LoVo (cell line): ENCODE measurements at regions not wholly inside any gene's neighbourhood (a gene's known extent, or its start where the extent isn't known, plus 50 kb on each side); places are given as distances from the start of the nearest gene placed in this dataset.
A peak's percentile ranks its signal among the peaks of the same experiment; 100 is the strongest.

Source experiments
- DNase-seq: peaks from one replicate; pipeline ENCODE4 v3.0.0-alpha.2; 2016; ENCODE audit warnings: low spot score

DNA sequence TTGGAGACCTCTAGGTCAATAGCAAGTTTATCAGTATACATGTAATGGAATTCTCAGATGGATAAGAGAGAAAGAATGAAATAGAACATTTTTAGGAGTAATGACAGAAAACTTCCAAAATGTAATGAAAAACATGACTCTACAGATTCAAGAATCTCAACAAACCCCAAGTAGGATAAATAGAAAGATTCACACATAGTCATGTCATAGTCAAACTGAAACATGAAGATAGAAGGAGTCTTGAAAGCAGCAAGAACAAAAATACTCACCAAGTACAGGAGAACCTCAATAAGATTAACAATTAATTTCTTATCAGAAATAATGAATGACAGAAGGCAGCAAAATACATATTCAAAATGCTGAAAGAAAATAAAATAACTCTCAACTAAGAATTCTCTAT, 164.5 kb downstream of the SPATA31D1 start:
- no peak for DNase-seq

DNA sequence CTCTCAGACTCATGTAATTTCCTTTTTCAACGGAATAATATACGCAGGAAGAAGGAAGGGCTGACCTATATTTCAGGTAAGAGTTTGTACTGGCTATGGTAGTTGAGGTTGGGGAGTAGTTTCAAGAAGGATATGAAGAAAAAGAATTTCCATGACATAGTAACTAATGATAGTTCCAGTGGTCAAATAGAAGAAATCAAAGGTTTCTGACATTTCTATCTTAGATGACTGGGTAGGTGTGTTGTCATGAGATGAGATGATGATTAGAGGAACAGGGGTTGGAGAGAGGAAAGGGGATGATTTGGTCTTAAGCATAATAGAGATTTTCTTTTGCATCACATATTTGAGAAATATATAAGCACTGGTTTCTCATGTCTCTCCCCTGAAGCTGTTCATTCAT, 166.0 kb downstream of the SPATA31D1 start:
- no peak for DNase-seq

DNA sequence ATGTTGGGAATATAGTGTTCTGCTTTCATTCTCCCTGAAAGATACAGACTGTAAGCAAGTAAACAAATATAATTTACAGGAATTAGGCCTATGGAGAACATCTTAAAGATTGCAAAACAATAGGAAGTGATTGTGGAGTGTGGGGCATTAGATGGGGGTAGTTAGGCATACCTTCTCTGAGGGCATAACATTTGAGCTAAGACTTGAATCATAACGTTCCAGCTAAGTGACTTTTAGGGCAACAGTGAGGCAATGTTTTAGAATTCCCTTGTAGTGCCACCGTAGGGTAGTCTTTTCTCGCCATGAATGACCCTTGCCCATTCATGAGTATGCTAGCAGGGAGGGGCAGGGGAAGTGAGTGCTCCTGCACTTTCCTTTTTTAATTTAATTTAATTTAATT, 173.3 kb downstream of the SPATA31D1 start:
- DNase-seq = no peak

DNA sequence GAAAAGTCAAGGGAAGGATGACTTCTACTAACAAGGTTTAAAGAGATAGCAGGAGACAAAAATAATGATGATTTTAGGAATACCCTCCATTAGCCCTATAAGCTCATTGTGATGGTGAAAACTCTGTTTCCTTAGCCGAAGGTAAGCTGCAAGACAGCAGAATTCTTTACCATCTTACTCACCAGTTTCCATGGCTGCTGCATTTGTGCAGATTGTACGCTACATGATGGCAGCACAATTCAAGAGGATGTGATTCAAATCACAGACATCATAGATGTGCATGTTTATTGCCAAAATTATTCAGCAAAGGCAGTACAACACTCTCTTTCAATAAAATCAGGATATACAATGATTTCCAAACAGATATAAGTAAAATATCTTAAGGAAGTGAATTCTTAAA, 175.6 kb downstream of the SPATA31D1 start:
- DNase-seq = no peak

DNA sequence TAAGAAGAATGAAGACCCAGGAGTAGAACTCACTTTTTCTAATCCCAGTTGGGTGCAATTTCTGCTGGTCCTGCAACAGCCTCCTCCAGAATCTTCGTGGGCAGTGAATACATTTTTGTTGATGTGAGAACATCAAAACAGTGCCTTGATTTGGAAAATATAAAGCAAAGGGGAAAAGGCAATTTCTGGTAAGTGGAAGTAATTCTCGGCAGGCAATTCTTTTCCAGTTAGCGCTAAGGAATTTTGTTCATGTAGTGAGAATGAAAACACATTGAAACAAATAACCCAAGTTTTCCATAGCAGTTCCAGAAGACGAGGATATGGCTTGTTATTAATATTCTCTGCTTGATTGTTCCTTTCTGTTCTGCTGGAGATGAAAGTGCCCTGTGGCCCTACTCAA, 178.7 kb downstream of the SPATA31D1 start:
- DNase-seq = no peak

DNA sequence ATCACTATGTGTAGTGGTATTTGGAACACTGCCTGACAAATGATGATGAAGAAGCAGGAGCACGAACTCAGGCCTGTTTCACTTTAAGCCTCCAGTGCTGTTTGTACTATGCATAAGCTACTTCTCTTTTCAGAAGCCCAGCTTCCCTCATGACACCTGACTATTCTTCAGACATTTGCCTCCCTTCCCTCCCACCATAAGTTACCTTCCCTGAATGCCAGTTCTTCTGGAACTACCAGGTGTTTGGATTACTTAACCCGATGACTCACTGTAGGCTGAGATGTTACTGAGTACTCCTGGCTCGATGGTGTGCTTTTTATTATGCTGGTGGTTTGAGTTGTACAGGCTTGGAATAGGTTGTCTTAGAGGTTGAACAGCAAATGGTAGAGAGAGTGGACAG, 180.0 kb downstream of the SPATA31D1 start:
- DNase-seq = peak; percentile 9

DNA sequence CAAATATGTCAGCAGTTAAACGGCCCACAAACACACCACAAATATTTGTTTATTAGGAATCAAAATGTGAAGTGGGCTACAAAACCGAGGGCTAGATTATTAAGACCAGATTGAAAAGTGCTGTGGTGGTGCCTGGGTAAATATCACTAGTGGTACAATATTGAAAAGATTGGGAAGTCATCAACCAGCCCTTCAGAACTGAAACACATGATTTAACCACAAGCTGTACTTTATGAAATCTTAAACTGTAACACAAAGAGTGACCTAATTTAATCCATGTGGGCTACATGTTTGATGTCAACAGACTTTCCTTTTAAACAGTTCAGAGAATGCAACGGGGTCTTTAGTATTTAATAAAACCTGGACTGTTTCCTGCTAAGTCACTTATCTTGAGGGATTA, 182.3 kb downstream of the SPATA31D1 start:
- DNase-seq = no peak

DNA sequence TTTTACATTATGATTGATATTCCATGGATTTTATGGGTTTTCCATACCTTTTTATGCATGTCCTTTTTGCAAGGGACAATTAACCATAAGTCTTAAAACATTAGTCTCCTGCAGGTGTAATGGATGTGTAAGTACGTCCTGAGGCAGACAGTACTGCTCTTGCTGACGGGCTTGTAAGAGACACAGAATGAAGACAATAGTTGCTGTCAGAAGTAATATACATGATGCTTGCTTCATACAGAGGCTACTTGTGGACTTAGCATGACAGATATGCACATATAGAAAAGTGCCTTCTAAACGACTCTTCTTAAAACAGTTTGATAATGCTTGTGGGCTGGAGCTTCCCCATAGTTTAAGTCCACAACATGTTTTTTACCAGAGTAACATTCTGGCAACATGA, 182.7 kb downstream of the SPATA31D1 start:
- no peak for DNase-seq

DNA sequence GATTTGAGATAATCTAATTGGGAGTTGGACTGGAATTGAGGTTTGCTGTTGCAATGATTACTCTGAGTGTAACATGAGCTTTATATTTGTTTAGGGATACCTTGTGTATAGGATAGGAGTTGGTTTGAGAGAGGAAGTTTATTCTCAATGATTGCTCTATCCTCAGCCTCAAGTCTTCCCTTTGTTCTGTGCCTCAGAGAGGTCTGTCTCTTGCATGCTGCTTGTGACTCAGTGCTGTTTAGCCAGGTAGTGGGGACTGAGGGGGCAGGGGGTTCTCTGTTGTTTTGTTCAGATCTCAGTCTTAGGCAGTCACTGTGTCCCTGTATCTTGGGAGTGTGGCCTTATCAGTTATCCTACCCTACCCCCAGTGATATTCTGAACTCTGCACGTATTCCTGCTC, 192.1 kb downstream of the SPATA31D1 start:
- DNase-seq = no peak

DNA sequence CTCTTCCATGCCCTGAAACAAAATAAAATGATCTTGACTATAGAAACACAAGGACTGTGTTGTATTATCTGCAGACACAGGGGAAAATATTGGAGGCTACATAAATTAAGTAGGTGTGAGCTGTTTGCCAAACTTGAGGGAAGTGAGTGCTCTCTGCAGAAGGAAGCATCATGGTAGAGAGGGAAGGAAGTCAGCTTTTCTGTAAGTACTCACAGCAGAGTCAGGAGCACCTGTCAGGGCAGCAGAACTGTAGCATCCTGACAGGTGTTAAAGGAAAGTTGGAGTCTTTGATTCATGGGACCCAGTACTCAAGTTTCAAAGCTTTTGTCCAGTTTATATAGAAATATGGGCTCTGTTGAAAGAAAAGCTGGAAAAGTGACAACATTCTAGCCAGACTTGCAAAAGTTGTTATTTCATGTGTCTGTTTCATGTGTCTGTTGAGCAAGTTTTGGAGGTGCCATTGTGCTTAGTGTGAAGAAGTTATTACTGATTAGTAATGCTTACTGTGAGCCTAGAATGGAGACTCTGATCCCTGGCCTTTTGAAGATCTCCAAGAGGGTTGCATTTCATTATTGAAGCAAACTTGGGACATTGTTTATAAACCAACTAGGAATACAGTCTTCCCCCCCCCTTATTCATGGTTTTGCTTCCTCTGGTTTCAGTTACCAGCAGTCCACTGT, 194.7 kb downstream of the SPATA31D1 start:
- DNase-seq = no peak

DNA sequence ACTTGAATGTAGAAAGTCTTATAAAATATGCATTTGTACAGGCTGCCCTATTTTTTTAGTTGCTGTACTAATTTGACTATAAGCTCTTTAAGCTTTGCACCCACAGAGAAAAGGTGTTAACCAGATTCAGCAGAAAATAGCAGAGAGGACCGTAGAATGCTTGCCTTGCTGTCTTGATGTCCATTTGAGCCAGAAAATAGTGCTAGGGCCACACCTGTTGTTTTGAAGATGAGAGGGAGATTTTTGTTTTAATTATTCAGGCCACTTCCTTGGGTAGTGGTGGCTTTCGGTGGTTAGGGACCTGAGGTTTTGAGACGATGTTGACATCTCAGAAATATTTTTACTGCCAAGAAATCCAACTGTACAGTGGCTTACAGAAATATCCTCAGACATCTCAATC, 196.0 kb downstream of the SPATA31D1 start:
- no peak for DNase-seq

DNA sequence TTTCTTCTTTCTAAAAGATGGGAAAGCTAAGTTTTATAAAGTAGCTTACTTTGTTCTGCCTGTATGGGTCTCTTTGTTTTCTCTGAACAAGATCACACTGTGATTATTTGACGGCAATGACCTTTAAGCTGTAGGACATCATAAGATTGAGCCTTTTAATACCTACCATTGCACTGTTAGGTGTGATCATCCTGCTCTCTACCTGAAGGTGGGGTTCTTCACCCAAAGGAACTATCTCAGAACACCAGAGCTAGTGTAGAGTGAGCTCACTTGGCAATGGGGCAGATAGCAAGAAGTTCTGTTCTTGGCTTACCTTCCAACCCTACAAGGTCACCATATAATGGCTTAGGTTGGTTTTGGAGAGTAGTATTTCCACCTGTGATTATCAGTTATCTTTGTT, 200.2 kb downstream of the SPATA31D1 start:
- DNase-seq = no peak

DNA sequence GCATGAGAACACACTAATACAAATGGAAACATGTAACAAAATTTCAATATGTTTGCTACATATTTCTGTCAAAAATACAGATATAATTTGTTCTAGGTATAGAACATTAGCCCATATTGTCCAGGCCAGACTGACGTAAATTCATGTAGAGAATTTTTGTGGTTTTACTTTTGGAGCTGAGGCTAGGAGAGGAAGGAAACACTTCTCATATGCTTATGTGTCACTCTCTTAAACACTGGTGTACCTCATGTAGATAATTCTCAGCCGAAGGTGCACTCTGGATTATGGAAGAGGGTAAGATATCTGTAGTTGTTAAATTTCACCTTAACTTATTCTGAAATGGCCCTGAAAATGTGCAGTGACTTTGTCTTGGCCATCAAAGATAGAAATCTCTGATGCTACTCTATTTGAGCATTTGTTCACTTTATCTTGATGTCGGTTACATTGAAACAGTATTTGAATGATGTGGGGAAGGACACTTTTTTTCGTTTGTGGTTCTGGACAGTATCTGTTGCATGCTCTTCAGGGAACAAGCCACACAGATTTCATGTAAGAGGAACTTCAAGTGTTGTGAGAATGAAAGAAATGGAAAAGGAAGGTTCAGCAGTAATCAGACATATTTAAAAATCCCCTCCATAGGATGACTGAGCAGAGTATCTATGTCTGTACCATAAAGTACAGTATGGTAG, 202.7 kb downstream of the SPATA31D1 start:
- DNase-seq = no peak

DNA sequence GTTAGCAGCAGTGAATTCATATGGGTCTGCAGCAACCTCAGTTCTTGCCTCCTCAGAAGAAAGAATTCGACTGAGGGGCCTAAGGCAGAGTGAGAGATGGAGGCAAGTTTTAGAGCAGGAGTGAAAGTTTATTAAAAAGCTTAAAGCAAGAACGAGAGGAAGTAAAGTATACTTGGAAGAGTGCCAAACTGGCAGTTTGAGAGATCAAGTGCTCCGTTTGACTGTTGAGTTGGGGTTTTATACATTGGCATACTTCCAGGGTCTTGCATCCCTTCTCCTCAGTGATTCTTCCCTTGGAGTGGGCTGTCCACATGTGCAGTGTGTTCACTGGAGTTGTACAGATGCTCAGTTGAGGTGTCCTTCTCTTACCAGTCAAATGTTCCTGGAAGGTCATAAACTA, 203.6 kb downstream of the SPATA31D1 start:
- no peak for DNase-seq

DNA sequence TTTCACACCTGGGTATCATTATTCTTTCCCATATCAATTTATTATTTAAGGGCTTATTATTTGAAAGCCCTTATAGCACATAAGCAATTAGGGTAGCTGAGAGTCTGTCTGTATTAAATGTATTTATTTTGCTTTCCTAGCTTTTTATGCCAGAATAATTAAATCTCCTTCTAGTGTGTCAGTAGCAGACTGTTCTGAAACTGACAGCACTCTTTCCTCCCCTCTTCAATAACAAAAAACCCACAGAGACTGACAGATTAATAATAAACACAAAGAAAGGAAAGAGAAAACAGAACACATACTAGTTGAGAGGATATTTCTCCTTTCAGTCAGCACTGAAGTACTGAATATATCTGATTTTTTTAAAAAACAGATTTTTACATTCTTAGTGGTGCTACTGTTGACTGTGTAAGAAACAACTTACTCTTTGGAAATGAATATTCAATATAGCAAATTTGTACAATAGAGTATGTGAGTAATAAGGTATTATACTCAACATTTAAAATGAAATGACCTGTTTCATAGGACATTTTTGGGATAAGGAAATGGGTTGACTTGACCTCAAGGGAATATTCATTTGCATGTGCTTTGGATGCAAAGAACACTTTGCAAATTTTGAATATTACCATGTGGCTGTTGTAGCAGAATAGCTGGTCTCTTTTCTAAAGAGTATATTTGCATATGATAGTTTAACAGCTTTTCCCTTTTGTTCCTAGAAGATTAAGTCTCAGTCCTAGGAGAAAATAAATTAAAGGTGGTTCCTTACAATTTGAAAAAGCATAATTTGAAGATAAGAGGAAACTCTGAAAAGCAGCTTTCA, 208.3 kb downstream of the SPATA31D1 start:
- no peak for DNase-seq

DNA sequence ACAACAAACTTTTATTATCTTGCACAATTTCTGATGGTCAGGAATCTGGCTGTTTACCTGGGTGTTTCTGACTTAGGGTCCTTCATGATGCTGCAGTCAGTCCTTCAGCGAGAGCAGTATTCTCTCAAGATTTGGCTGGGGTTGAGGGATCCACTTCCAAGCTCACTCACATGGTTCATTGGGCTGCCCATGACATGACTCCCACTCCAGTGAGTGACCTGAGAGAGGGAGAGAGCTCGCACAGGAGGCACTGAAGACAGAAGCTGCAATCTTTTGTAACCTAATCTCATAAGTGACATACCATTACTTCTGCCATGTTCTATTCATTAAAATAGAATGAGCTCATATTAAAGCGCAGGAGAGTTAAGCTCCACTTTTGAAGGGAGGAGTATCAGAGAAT, 212.6 kb downstream of the SPATA31D1 start:
- DNase-seq = no peak

DNA sequence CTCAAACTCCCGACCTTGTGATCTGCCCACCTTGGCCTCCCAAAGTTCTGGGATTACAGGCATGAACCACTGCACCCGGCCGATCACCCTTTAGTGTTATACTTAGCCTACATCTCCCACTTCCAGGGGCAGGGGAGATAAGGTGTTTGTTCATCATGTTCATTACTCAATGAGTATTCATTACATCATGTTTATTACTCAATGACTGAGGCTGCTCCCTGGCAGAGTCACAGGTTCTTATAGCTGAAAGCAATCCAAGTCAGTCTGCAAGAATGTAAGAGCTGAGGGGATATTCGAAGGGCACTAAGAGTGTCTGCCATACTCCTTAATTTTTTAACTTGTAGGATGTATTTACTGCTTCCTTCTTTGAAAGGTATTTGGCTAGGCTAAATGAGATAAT, 214.2 kb downstream of the SPATA31D1 start:
- DNase-seq = no peak

DNA sequence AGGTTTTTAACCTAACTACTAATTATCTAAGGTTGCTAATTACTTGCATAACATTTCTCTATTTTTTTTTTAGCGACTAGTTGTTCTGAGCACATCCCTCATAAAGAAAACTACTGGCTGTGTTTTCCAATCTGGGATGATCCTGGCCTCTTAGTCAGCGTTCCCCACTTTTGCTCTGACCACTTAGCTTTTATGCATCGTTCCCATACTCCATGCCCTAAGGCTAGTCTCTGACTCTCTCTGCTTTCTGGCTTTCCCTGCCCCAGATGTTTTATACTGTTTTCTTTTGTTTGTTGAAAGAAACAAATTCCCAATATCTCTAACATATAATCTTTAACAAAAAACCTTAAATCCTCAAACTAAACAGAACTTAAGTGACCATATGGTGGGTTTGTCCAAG, 217.9 kb downstream of the SPATA31D1 start:
- DNase-seq = no peak

DNA sequence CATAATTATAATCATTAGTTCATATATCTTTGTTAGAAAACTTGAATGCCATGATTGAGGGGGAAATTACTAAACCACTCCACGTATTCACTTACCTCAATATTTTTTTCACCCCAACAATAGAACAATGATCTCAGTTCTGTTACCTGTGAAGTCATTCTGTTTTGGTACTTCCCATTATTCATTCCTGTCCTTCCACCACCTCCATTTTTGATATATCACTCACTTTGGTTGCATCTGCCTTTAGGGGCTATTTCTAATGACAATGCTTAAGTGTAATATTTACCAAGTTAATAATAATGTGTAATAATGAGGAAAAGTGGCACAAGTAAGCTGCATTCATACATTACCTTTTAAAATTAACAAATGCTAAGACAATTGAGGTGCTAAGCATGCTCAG, 218.4 kb downstream of the SPATA31D1 start:
- DNase-seq = no peak

DNA sequence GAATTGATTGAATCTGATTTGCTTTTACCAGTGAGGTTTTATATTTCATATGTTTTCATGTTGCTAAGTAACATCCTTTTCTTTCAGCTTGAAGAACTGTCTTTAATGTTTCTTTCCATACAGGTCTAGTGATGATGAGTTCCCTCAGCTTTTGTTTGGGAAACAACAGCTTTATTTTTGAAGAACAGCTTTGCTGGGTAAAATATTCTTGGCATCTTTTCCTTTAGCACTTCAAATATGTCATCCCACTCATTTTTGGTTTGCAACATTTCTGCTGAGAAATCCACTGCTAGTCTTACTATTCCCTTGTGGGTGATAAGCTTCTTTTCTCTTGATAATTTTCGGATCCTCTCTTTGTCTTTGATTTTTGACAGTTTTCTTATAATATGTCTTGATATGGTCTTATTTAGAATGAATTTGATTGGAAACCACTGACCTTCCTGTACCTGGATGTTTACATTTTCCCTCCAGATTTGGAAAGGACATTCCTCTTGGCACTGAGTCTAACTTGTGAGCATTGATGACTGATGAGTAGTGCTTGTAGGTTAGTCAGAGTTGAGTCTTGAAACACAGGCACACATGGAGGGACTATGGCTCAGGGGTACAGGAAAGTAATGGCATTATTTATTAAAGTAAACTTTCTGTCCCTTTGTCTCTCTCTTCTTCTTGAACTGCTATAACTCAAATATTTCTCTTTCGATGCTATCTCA, 220.3 kb downstream of the SPATA31D1 start:
- DNase-seq = no peak

DNA sequence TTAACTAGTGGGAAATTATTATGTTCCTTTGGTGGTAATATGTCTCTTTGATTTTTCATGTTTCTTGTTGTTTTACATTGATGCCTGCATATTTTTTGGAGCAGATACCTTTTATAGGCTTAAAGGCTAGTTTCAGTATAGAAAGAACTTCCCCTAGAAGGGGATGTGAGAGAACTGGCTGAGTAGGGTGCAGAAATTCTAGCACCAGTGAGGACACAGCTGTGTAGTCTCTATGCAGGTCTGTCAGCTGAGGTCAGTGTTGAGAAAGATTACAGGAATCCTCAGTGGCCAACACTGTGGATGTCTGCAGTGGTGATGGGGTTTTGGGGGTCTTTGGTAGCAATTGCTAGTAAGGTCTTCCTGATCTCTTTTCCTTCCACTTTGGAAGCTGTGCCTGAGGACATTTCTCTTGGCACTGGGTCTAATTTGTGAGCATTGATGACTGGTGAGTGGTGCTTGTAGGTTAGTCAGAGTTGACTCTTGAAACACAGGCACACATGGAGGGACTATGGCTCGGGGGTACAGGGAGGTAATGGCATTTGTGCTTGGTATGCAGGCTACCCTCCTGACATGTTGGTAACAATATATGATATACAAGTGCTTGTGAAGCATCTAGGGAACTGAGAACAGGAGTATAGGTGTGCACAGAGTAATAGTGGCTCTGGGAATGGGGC, 221.4 kb downstream of the SPATA31D1 start:
- DNase-seq = no peak

DNA sequence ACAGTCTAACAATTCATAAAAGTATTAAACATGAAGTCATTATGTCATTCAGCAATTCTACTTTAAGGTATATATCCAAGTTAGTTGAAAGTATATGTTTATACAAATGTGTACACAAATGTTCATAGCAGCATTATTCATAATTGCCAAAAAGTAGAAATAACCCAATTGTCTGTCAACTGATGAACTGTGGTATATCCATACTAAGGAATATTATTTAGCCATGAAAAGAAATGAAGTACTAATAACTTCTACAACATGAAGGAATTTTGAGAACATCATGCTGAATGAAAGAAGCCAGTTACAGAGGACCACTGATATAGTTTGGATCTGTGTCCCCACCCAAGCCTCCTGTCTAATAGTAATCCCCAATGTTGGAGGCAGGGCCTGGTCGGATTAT, 224.3 kb downstream of the SPATA31D1 start:
- no peak for DNase-seq
